ENCODE measurements at regions not wholly inside any gene's neighbourhood (a gene's known extent, or its start where the extent isn't known, plus 50 kb on each side); places are given as distances from the start of the nearest gene placed in this dataset.

GRCh38 chr2:226652983-226653765, 146.4 kb downstream of the IRS1 start:
- no peak for DNase-seq (ENCODE audit: low spot score)

GRCh38 chr2:226652369-226652768, 147.3 kb downstream of the IRS1 start:
- peak; percentile 90 for DNase-seq (ENCODE audit: low spot score)

- peak; percentile 96 for DNase-seq (ENCODE audit: low spot score)
These were observed 149.6 kb downstream of the IRS1 start for GRCh38 chr2:226649871-226650660.

GRCh38 chr2:226649201-226649600, 150.4 kb downstream of the IRS1 start:
- no peak for DNase-seq (ENCODE audit: low spot score)

GRCh38 chr2:226647621-226648518, 151.8 kb downstream of the IRS1 start:
- DNase-seq (ENCODE audit: low spot score) = no peak

GRCh38 chr2:226644399-226644865, 155.2 kb downstream of the IRS1 start:
- DNase-seq (ENCODE audit: low spot score) = no peak

GRCh38 chr2:226643946-226644282, 155.7 kb downstream of the IRS1 start:
- no peak for DNase-seq (ENCODE audit: low spot score)

DNA sequence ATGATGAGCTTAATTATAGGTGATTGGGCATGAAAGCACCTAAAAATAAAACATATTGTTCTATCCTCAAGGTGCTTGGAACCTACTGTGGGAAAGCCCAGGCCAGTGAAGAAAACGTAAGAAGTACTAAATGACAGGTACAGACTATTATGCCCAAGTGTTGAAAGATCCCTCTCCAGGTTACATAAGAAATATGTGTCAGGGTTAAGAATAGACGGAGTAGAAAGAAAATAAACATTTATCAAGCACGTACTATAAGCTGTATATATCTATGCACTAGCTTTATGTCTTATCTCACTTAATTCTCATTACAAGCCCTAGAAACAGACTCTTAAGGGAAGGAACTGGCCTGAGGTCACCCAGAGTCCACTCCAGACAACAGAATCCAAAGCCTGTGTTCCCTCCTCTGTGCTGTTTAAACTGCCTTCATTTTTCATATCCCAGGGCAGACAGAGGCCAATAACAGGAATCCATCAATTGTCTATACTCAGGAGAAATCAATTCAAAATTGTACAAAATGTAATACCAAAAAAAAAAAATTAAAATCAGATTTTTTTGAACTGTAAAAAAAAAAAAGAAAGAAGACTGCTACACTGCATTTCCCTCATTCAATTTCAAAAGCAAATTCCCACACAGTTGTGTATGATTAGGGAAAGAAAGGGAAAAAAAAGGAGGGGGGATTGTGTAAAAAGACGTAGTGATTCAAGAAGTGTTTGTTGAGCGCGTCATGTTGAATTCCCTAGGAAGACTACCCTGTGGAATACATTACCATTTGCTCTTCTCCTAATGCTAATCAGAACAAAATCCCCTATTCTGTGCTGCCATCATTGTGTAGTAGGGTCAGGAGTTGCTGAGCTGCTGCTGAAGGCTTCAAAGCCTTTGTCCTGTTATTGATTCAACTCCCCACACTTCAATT, 156.3 kb downstream of the IRS1 start:
- DNase-seq (ENCODE audit: low spot score) = no peak

GRCh38 chr2:226641008-226641407, 158.6 kb downstream of the IRS1 start:
- DNase-seq (ENCODE audit: low spot score) = no peak

DNA sequence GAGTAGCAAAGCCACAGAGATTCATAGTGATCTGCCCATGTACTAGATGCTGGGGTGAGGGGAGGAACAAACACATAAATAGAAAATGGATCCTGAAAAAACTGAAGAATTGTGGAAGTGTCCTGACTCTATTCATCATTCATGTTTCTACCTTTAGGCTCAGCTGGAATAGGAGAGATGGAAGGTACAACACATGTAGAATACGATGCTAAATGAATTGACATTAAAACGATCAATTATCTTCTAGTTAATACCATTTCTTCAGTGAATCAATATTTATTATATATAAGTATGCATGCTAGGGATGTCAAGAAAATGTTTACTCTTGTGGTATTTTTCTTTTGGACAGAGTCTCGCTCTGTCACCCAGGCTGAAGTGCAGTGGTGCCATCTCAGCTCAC, 159.1 kb downstream of the IRS1 start:
- no peak for DNase-seq (ENCODE audit: low spot score)

- DNase-seq (ENCODE audit: low spot score) = no peak
These were observed 160.1 kb downstream of the IRS1 start for GRCh38 chr2:226639550-226639949.

DNA sequence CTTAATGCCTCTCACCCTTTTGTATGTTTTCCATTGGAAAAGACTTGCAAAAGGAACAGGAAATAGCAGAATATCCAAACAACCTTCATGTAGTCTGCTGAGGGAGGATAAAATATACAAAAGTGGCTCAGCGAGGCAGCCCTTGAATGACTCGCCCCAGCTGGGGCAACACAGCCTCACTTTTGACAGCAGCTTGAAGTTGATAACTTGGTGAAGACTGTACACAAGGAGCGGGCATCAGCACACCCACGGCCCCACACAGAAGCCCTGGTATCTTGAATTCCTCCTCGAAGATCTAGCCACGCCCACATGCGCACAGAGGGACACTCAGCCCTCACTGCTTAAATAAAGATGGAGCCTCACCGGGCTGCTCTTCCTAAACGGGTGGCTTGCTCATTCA, 161.0 kb downstream of the IRS1 start:
- DNase-seq (ENCODE audit: low spot score) = no peak

DNA sequence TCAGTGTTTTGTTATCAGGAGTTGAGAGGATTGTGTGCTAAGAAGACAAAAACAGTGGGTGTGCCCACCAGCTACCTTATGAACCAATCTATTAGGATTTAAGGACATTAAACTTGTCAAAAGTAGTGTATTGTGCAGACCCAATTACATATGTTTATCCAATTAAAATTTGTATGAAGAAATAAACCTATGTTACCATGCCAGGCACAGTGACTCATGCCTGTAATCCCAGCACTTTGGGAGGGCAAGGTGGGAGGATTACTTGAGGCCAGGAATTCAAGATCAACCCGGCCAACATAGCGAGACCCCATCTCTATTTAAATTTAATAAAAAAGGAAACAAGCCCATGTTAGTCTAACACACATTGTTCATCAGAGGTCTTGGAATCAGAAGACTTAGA, 162.2 kb downstream of the IRS1 start:
- DNase-seq (ENCODE audit: low spot score) = no peak

GRCh38 chr2:226636586-226636985, 163.0 kb downstream of the IRS1 start:
- no peak for DNase-seq (ENCODE audit: low spot score)

GRCh38 chr2:226634943-226635604, 164.5 kb downstream of the IRS1 start:
- no peak for DNase-seq (ENCODE audit: low spot score)

DNA sequence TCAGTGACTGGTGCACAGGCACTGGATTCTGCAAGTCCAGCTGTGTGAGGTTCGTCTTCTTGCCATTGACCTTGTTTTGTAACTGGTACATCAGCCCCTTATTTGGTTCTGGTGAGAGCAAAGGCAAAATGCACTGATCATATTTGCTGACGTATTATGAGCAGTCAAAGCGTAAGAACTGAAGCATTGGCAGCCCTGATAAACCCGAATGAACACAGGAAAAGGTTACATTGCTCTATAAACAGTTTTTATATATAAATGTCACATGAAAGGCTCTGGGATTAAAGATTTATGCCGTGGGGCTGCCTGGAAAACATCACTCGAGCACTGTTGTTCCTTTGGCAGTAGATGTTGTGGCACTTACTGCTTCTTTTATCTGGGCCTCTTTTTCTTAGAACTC, 167.9 kb downstream of the IRS1 start:
- DNase-seq (ENCODE audit: low spot score) = no peak

DNA sequence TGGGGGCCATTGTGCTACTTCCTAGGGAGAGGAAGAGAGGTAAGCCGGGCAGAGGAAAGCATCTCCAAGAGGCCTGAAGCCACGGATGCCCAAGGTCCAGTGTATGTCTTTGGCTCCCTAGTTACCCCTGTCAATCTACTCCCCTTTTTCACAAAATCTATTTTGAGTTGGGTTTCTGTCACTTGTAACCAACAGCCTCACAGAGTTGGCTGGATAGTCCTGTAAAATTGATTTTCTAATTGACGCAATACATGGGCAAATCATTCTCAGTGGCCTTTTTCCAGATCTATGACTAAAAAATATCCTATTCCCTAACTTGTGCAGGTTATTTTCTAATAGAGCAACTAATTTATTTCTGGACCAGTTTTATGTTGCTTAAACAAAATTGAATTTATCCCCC, 168.4 kb downstream of the IRS1 start:
- DNase-seq (ENCODE audit: low spot score) = no peak

DNA sequence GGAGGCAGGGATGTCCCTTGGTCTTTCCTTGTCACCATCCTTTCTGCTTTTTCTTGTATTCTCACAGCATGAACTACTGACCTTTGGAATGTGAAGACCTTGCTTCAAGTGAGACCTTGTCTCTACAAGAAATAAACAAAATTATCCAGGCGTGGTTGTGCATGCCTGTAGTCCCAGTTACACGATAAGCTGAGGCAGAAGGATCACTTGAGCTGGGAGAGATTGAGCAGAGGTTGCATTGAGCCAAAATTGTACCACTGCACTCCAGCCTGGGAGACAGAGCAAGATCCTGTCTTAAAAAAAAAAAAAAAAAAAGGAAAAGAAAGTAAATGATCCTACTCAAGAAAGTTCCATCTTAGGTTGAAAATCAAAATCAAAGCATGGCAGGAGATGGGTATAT, 173.7 kb downstream of the IRS1 start:
- no peak for DNase-seq (ENCODE audit: low spot score)

- no peak for DNase-seq (ENCODE audit: low spot score)
These were observed 175.8 kb downstream of the IRS1 start for GRCh38 chr2:226623587-226624368.

DNA sequence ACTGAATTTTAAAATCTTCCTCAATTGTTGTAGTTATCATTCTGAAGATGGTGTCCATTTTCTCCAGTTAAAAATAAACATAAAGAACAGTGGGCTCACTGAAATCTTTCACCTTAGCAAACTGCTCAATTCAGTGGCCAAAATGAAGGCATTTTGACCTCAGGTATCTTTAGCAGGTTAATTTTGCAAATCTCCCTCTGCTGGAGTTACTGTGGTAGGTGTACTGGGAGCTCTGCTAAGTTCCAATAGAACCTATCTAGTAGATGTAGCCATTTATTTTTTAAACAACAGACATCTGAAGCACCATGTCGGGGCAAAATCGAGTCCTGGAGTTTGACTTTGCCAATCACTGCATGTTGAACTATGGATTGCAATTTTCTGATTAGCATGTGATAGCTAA, 177.1 kb downstream of the IRS1 start:
- no peak for DNase-seq (ENCODE audit: low spot score)

Measured in LoVo (cell line).